NCI-H446 (cell line): ENCODE measurements at regions not wholly inside any gene's neighbourhood (a gene's known extent, or its start where the extent isn't known, plus 50 kb on each side); places are given as distances from the start of the nearest gene placed in this dataset.

Experiments used
- DNase-seq, 2 experiments: peaks; one replicate each; lab custom pipeline; 2025; lab: John Stamatoyannopoulos, UW

- no peak for DNase-seq
These were observed 133.4 kb downstream of the ESM1 start for GRCh38 chr5:54852007-54852406.

- no peak for DNase-seq
These were observed 133.9 kb downstream of the ESM1 start for GRCh38 chr5:54851449-54851848.

GRCh38 chr5:54848581-54848980, 136.8 kb downstream of the ESM1 start:
- DNase-seq, result peak; percentile 1 to 15

- no peak for DNase-seq
These were observed 139.8 kb downstream of the ESM1 start for GRCh38 chr5:54845567-54845941.

- DNase-seq, result peak; percentile 30 to 50
These were observed 140.4 kb downstream of the ESM1 start for GRCh38 chr5:54844905-54845566.

- no peak for DNase-seq
These were observed 141.1 kb downstream of the ESM1 start for GRCh38 chr5:54844266-54844665.

- DNase-seq, result no peak
These were observed 143.9 kb downstream of the ESM1 start for GRCh38 chr5:54841481-54841880.

- DNase-seq, result no peak
These were observed 146.6 kb downstream of the ESM1 start for GRCh38 chr5:54838843-54839242.

- no peak for DNase-seq
These were observed 147.4 kb downstream of the ESM1 start for GRCh38 chr5:54837981-54838380.

GRCh38 chr5:54837093-54837492, 148.3 kb downstream of the ESM1 start:
- no peak for DNase-seq

- no peak for DNase-seq
These were observed 149.7 kb downstream of the ESM1 start for GRCh38 chr5:54835647-54836046.

- DNase-seq, result no peak
These were observed 151.1 kb downstream of the ESM1 start for GRCh38 chr5:54834121-54834842.

GRCh38 chr5:54833590-54833989, 151.8 kb downstream of the ESM1 start:
- DNase-seq, result no peak

GRCh38 chr5:54832858-54833257, 152.5 kb downstream of the ESM1 start:
- no peak for DNase-seq

- no peak for DNase-seq
These were observed 153.3 kb downstream of the ESM1 start for GRCh38 chr5:54832045-54832444.

GRCh38 chr5:54831233-54831632, 154.2 kb downstream of the ESM1 start:
- DNase-seq, result no peak

GRCh38 chr5:54829676-54830535, 155.5 kb downstream of the ESM1 start:
- no peak for DNase-seq

GRCh38 chr5:54829102-54829501, 156.3 kb downstream of the ESM1 start:
- no peak for DNase-seq

GRCh38 chr5:54828151-54828550, 157.2 kb downstream of the ESM1 start:
- DNase-seq, result no peak

GRCh38 chr5:54825005-54825404, 160.4 kb downstream of the ESM1 start:
- DNase-seq, result no peak

- no peak for DNase-seq
These were observed 162.4 kb downstream of the ESM1 start for GRCh38 chr5:54823006-54823405.

GRCh38 chr5:54822324-54822687, 163.1 kb downstream of the ESM1 start:
- DNase-seq, result no peak
